GM18873 (cell line): ENCODE measurements at regions not wholly inside any gene's neighbourhood (a gene's known extent, or its start where the extent isn't known, plus 50 kb on each side); places are given as distances from the start of the nearest gene placed in this dataset.

Source experiments
- ATAC-seq: cut with Tn5 transposase; IDR thresholded peaks from one replicate; pipeline ENCODE4 v1.9.1; 2021; ENCODE audit warnings: mild to moderate bottlenecking, moderate library complexity, moderate number of reproducible peaks; ENCODE audit not compliant: unreplicated experiment, low FRiP score

DNA sequence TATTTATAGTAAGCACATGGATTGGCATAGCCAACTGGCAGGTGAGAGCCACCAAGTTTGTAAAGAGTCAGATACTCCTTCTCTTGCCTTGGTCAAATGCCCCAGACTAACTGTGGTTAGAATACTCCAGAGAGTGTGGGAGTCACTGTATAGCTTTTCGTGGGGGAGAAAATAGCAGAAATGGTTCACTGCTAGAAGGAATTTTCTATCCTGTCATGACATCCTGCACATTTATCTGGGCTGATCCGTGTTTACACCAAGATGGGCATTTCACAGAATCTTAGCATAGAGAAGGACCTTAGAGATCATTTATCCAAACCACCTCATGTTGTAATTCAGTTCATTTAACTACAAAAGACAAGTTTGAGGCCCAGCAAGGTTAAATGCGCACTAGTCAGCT lies 460.8 kb downstream of the ENC1 start:
- ATAC-seq = no peak

DNA sequence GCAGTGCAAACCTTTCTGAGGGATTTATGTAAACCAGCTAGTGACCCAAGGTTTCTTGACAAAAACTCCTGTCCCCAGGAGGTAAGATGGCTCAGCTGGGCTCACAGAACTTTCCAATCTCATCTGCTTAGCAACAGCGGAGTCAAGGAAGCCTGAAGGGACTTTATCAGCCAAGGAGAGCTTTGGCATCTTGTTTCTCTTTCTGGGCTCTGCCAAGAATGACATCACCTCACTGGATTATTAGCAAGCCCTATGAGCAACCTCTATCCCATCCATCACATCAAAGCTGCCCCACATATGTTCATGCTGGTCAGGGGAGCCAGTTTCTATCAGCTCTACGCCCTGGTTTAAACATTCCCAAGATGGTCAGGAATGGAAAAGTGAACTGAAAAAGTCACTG lies 461.3 kb downstream of the ENC1 start:
- no peak for ATAC-seq

DNA sequence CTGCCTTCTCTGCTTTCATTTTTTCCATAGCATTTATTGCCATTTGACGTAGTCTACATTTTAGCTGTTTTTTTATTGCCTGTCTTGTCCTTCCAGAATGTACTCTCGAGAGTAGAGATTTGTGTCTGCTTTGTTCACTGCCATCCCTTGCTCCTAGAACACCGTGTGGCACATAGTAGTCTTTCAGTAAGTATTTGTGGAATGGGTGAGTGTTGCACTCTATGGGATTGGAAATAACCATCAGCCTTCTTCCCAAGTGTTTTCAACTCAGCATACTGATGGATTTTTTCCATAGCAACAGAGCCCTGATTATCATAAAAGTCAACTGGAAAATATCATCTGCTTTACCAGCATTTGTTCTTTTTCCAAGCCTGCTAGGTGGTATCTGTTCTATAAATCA lies 462.6 kb downstream of the ENC1 start:
- no peak for ATAC-seq

DNA sequence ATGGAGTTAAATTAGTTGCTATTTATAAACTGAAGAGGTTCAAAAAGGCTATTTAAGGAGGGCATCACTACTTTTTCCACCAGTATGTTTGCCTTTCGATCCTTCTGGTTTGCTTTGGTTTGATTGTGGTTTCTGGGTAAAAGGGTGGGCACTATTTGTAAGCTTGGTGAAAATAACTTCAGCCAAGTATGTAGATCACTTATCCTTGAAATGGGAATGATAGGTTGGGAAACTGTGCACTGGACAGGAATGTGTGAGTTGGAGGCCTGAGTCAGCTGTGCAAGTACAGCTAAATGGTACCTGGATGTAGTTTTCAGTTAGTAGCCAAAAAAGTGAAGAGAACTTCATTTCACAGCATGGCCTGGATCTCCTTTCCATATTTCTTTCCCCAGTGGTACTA lies 466.2 kb downstream of the ENC1 start:
- no peak for ATAC-seq

DNA sequence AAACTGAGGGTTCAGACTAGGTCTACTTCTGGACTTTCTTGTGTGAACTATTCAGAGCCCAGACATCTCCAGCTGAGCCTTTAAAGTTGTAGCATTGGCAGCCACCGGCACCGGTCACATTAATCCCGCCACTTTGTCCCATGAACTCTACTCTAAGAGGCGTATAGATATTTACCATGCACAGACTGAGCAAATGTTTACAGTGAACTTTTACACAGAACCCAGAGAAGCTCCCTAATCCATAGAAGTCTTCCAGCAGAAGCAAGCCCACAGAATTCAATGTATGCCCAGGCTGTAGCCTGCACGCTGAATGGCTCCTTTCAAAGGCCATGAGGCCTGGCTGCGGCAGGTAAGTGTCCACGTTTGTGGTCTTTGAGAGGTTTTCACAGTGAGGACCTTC lies 466.9 kb downstream of the ENC1 start:
- ATAC-seq = no peak

DNA sequence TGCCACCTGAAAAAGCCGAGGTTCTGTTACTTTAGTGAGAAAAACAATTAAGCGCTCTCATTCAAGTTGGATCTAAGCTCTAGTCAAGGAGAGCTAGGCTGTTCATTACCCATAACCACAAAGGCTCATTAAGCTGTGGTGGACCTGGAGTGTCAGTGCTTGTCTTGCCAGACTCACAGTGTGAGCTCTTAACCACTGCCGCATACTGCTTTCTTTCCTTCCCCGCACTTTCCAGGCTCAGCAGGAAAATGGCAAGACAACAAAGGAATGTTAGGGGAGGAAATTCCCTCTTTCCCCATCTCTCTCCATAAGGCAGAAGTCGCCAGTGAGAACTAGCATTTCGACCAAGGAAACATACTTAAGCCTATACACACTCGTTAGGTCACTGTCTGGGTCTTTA lies 467.3 kb downstream of the ENC1 start:
- no peak for ATAC-seq

DNA sequence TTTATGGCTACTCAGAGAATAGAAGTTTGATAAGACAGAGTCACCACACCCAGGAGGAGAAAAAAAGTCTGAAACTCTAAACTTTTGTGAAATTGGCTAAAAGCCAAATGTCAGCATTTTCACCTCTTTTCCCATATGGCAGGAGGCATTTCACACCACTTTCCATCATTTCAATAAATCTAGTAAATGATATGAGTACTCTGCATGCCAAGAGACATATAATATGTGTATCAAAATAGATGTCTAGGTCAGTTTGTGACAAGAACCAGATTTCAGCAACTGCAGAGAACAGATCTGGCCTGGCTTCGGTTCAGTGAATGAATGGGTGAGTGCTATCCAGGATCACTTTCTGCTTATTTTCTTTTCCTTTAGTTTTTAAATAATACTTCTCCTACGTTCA lies 470.8 kb downstream of the ENC1 start:
- ATAC-seq = no peak

DNA sequence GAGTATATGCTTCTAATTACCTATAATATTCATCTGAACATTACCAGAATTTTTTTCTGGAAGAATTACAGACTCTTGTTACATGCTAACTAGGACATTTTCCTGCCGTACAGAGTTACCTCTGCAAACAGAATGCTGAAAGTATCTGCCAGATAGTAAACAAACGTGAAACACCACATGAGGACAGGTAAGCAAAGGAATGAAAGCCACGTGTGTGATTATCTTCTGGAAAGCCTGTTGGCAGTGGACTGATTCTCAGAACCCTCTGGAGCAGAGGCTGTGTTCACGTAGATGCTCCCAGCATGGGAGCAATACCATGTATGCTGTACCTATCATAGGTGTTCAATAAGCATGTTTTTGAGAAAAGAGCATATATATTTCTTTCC lies 472.6 kb downstream of the ENC1 start:
- ATAC-seq = no peak

DNA sequence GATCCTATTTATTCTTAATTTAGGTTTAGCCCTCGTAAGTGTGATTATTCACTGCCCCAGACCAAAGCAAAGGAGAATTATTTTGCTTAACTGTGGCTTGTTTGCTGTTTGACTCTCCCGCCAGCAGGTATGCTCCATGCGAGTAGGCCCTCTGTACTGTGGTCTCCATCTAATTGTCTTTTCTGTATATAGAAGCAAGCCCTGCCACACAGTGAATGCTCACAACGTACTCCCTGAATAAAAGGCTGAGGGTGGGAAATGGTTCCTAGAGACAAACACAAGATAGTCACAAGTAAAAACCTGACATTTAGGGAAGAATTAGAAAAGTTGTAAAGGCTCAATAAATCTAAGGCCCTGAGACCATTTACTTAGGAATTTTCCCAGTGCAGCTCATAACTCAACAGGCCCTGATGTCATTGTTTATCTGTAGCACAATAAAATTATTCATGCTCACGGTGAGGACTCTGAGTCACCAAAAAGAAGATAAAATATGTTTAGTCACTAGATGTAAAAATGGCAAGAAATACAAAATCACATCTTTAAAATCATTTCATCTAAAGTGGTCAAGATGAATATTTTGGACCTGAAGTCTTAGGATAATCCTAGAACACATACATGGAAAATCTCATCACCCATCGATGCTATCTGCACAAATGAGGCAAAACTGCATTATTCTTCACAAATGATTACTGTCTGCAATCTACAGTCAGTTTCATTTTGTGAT lies 473.2 kb downstream of the ENC1 start:
- no peak for ATAC-seq

DNA sequence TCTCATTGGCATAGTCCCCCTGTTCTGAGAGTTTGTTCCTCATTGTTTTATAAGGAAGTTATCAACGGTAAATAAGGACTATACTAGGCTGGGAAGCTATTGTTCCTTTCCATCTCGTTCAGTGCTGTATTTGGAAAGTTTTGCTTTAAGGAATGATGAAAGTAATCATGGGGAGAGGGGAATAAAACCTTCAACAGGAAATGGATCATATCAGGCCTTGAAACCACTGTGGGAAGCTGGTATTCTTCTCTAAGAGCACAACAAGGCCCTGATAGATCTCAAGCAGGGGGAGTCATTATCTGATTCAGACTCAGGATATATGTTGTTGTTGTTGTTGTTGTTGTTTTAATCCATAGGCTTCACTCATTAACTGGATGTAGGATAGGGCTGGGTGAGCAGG lies 474.5 kb downstream of the ENC1 start:
- no peak for ATAC-seq

DNA sequence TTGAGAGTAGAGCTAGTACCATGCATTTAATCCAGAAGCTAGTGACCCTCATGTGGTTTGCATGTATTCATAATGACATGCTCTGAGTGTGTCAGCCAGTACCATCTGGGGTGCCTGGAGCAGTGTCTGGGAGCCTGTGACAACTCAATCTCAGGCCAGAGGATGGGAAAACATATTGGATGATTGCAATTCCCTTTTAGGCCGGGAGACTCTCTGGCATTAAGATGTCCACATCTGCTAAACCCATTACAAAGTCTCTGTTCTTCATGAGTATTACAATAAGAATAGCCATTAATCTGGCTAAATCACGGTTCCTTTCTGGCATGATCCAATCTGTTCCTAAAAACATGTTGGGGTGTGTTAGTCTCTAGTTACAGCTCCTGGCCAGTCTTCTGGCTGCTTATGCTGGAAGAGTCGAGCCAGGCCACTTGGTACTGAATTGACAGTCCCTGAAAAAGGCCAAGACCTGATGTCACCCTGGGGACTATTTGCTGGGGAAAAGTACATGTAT lies 475.7 kb downstream of the ENC1 start:
- no peak for ATAC-seq

DNA sequence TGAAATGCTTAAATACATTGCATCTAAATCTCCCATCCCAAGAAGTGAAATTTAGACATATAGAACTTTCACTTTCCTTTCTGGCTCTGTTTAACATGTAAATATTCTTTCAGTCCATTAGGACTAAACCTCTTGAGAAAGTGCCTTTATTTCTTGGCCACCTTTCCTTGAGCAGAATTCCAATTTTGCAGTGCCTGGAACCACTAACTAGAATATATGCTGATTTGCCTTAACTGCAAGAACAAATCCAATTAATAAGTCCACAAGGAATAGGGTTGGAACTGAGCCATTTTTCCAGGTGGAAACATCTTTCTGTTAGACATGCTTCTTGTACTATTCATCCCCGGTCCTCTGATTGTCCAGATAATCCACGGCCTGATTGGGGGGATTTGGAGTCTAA lies 478.0 kb downstream of the ENC1 start:
- ATAC-seq = no peak

DNA sequence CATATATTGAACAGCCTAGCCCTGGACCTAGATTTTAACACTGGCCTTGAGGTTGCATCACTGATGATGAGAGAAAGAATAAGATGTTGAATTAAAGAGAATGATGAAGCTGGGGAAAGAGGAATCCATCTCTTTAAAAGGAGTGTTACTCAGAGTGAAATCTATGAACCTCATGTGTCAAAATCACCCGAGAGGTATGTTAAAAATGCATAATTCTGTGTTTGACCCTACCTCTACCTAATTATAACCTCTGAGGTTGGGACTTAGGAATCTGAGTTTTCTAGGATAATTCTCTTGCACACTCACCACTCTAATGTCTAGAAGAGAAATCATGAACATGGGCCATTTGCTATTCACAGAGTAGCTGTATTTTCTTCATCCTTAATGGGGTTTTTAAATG lies 479.4 kb downstream of the ENC1 start:
- no peak for ATAC-seq

DNA sequence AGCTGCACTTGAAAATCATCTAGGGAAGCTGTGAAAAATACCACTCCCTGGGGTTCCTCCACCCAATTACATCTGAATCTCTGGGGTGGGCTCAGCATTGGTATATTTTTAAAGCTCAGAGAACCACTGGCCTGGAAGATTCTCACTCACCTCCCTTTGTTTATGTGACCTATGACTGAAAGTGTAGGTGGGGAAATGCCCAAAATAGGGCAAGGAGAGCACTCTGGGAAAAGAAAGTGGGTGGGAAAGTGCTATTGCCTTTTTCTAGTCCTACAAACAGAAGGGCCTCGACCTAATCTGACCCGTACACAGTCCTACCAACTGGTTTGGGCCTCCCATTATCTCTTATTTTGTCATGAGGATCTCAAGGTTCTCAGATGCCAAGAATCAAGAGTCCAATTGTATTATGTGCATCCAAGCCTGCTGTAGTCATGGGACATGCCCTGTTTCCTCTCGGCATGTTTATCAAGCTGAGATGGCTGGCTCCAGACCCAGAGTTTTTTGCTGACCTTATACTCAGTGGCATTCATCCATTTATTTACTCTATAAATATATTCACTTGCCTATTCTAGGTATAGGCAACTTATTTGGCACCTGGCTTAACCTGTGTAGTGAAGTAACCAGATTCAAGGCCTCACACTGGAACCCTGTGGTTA lies 483.7 kb downstream of the ENC1 start:
- no peak for ATAC-seq

DNA sequence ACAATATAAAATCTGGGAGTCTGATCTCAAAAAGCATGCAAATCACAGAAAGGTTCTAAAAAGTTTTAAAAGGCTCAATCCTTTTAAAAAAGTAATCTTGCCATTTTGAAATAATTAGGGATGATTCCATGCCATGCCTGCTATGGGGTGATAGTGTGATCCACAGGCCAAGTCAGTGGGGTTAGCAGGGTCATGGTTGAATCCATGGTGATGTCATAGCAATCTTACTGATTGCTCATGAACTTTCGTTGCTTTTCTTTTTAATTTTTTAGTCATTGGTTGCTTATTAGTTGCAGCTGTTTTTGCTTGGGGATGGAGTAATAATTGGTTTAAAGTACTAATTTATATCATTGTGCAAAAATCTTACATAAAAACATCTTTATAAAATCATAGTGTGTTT lies 485.0 kb downstream of the ENC1 start:
- ATAC-seq = no peak

DNA sequence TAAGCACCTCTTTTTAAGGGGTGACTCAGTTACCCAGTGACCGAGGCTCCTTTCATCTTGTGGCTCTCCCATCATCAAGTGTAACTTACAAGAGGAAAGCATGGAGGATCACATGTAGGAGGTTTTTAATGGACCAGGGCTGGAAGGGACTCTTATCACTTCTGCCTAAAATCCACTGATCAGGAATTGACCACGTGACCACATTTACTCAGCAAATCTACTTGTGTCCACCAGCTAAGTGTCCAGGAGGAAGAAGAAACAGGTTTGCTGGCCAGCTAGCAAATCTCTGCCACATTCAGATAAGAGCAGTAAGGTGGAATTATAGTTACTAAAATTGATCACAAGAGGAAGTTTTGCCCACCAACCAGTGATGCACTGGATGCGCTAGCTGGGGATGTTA lies 486.0 kb downstream of the ENC1 start:
- no peak for ATAC-seq

DNA sequence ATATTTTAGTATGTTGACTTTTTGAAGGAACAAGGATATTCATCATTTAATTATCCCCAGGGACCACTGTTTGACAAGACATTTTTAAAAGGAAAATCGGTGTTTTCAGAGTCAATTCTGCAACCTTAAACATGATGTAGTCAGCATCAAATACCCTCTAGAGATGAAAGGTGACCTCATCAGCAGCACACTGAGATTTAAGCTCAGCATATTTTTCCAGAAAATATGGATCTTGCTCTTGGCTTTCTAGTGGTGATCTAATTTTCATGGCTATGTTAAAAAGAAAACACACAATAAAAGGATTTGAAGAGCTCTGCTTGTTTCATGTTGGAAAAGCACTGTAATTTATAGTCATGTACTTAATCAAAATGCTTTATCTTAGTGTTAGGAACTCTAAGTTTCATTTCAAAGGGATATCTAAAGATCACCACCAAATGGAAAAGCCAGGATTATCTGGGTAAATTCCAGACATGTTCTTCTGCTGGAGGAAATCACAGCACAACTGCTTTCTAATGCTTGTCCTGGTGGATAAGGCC lies 487.2 kb downstream of the ENC1 start:
- no peak for ATAC-seq

DNA sequence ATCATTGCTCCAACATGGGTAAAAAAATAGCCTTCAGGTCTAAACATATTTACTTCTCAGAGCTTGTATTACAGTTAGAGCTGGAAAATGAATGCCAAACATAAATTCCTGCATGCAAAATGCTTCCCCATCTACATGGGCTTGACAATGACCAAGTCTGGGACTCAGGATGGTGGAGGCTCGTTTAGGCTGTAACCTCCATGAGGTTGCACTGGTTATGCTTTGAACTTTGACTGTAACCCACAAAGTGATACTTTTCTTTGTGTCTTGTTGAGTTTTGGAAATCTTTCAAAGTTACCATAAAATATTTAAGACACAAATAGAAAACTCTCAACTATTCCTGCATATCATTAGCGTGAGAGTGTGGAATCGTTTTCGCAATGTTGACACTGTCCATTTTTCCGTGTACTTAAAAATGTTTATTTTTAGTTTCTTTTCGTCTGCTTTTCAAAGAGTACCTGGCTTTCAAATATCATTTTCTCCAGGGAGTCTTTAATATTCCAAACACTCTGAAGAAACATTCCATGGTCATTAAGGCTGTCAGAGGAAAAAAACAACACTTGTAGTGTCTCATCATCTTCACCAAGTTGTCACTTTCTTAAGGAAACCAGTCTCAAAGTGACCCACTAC lies 487.8 kb downstream of the ENC1 start:
- no peak for ATAC-seq

DNA sequence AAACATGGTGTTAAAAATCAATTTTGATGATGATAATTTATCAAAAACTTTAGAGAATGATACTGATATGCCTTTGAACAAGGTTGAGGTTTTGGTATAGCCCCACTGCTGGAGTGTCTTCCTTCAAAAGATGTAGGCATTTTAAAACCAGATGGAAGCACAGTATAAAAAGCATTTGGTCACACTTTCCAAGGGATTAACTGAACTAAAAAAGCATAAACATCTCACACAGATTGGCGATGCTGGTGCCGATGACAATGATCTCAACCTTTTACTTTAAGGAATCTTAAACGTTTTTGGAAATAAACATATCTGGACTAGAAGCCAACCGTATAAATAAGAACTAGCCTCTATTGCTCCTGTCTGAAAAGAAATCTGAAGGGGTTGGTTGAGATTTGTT lies 488.4 kb downstream of the ENC1 start:
- ATAC-seq = no peak

DNA sequence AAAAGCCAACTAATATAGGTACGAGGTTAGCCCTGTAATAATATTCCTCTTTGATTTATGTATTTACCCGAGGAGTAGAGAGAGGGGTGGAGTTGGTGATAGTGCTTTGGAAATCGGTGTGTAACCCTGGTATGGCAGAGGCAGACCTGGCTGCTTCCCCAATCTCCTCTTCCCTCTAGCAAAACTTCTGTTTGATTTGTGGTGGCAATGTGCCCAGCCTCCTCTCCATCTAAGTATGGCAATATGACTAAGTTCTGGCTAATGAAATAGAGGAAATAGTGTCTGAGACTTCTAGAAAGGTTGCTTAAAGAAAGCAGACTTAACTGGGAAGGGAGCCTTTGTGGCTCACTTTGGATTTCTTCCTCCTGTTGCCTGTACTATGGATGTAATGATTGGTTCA lies 491.1 kb downstream of the ENC1 start:
- ATAC-seq = no peak

DNA sequence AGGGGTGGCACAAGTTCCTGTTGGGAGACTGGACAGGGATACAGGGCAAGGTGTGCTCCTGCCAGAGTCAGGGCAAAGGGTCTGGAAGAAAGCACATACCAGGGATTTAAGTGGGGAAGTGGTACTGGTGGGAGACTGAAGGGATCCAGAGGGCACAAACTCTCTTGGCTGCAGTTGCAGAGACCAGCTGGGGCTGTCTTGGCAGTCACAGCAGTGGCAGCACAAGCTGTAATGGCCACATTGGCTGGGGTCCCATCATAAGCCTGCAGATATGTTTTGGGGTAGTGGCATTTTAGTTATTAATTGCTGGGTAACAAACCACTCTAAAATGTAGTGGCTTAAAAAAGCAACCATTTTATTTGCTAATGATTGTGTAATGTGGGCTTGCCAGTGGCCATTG lies 492.2 kb downstream of the ENC1 start:
- no peak for ATAC-seq

DNA sequence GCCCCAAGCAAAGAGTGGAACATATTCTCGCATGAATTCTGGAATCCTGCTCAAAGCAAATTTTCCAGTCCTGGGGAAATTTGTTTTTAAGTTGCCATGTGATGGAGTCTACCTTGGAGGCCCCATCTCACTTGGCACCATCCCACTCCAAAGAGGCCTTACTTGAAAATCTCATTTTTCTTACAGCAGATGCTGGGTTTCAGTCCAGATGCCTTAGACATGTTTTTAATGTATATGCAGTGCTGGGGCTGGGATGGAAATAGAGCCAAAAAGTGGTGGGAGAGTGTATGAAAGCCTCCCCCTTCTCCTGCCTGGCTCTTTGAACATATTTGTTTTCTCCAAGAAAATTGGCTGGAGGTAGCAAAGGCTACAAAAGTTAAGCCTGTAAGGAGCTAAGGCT lies 493.7 kb downstream of the ENC1 start:
- no peak for ATAC-seq
